ENCODE measurements at regions not wholly inside any gene's neighbourhood (a gene's known extent, or its start where the extent isn't known, plus 50 kb on each side); places are given as distances from the start of the nearest gene placed in this dataset.

DNA sequence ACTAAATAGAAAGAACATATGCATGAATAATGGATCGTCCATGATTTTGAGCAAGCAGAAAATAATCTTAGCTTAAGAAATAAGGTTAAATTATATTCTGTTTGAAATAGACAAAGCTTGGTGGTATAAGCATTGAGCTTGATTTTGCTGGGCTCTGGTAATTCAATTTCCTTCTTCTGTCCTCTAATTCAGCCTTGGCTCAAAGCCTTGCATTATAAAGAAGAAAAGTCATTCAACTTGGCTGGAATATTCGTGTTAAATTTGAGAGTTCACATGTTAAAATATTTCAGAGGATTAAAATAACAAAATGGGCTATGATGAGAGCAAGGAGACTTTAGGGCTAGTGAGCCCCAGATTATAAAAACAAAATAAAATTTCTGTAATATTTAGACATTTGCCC is 415.4 kb upstream of the PCDH20 start:
- TF ChIP-seq, protein P1, sequence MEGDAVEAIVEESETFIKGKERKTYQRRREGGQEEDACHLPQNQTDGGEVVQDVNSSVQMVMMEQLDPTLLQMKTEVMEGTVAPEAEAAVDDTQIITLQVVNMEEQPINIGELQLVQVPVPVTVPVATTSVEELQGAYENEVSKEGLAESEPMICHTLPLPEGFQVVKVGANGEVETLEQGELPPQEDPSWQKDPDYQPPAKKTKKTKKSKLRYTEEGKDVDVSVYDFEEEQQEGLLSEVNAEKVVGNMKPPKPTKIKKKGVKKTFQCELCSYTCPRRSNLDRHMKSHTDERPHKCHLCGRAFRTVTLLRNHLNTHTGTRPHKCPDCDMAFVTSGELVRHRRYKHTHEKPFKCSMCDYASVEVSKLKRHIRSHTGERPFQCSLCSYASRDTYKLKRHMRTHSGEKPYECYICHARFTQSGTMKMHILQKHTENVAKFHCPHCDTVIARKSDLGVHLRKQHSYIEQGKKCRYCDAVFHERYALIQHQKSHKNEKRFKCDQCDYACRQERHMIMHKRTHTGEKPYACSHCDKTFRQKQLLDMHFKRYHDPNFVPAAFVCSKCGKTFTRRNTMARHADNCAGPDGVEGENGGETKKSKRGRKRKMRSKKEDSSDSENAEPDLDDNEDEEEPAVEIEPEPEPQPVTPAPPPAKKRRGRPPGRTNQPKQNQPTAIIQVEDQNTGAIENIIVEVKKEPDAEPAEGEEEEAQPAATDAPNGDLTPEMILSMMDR (IDR thresholded peaks at IDR 0.05 in 2 of 3, conservative IDR thresholded peaks at IDR 0.05 in 1 of 3; ENCODE audit: borderline replicate concordance in 1 of 3, insufficient read depth in 1 of 3, low read depth in 2 of 3, low read length in 2 of 3) = no peak
- TF ChIP-seq TCF7L2 (IDR thresholded peaks at IDR 0.05; ENCODE audit: borderline replicate concordance, extremely low read depth, insufficient read depth, insufficient read length) = no peak
- TF ChIP-seq ZNF274 (IDR thresholded peaks at IDR 0.05; ENCODE audit: low read depth, low read length) = no peak
- no peak for TF ChIP-seq POLR2AphosphoS5 (IDR thresholded peaks at IDR 0.05; ENCODE audit: low read depth, low read length)
- no peak for TF ChIP-seq EZH2 (IDR thresholded peaks at IDR 0.05)
- TF ChIP-seq, protein P2, sequence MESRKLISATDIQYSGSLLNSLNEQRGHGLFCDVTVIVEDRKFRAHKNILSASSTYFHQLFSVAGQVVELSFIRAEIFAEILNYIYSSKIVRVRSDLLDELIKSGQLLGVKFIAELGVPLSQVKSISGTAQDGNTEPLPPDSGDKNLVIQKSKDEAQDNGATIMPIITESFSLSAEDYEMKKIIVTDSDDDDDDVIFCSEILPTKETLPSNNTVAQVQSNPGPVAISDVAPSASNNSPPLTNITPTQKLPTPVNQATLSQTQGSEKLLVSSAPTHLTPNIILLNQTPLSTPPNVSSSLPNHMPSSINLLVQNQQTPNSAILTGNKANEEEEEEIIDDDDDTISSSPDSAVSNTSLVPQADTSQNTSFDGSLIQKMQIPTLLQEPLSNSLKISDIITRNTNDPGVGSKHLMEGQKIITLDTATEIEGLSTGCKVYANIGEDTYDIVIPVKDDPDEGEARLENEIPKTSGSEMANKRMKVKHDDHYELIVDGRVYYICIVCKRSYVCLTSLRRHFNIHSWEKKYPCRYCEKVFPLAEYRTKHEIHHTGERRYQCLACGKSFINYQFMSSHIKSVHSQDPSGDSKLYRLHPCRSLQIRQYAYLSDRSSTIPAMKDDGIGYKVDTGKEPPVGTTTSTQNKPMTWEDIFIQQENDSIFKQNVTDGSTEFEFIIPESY (IDR thresholded peaks at IDR 0.05; ENCODE audit: extremely low read depth, insufficient replicate concordance, low read length) = no peak
- TF ChIP-seq RAD21 (IDR thresholded peaks at IDR 0.05; ENCODE audit: low read depth) = no peak
- no peak for TF ChIP-seq POLR2A (IDR thresholded peaks at IDR 0.05; ENCODE audit: borderline replicate concordance, extremely low read depth, insufficient read depth, insufficient read length)
- no peak for TF ChIP-seq EZH2phosphoT487 (IDR thresholded peaks at IDR 0.05; ENCODE audit: borderline replicate concordance)
- TF ChIP-seq, protein P3, sequence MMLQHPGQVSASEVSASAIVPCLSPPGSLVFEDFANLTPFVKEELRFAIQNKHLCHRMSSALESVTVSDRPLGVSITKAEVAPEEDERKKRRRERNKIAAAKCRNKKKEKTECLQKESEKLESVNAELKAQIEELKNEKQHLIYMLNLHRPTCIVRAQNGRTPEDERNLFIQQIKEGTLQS (IDR thresholded peaks at IDR 0.05) = no peak
- no peak for TF ChIP-seq ZFX (IDR thresholded peaks at IDR 0.05)
- TF ChIP-seq, protein P4, sequence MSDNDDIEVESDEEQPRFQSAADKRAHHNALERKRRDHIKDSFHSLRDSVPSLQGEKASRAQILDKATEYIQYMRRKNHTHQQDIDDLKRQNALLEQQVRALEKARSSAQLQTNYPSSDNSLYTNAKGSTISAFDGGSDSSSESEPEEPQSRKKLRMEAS (IDR thresholded peaks at IDR 0.05) = no peak
- no peak for TF ChIP-seq ELF1 (IDR thresholded peaks at IDR 0.05; ENCODE audit: borderline replicate concordance, low read depth)

All from HCT116 (cell line).